ENCODE measurements at regions not wholly inside any gene's neighbourhood (a gene's known extent, or its start where the extent isn't known, plus 50 kb on each side); places are given as distances from the start of the nearest gene placed in this dataset.

- Mint-ChIP-seq H3K4me1 (ENCODE audit: low read depth) (peaks cover 2% of the 10 kb centered on the region), H3K4me3 (no peak overlapping the region), H3K27ac (no peak overlapping the region), H3K27me3 (ENCODE audit: low read depth) (no peaks in the 10 kb centered on the region), H3K9me3 (no peaks in the 10 kb centered on the region), H3K36me3 (ENCODE audit: low read depth) (no peaks in the 10 kb centered on the region)
- DNase-seq (ENCODE audit: low spot score), result no peak
Observed at GRCh38 chr1:163406772-163407171, 85.0 kb downstream of the NUF2 start.

- H3K27me3 Mint-ChIP-seq (ENCODE audit: low read depth), result no peaks in the 10 kb centered on the region
- no peaks in the 10 kb centered on the region for H3K36me3 Mint-ChIP-seq (ENCODE audit: low read depth)
- no peak for DNase-seq (ENCODE audit: low spot score)
- H3K4me1 Mint-ChIP-seq (ENCODE audit: low read depth), result peaks cover 2% of the 10 kb centered on the region
- no peaks in the 10 kb centered on the region for H3K9me3 Mint-ChIP-seq
- no peak overlapping the region for H3K27ac Mint-ChIP-seq
- H3K4me3 Mint-ChIP-seq, result no peak overlapping the region
Observed at GRCh38 chr1:163408262-163408661, 86.5 kb downstream of the NUF2 start.

- H3K27ac Mint-ChIP-seq, result no peak overlapping the region
- peaks cover 2% of the 10 kb centered on the region for H3K4me1 Mint-ChIP-seq (ENCODE audit: low read depth)
- peak; percentile 10 for DNase-seq (ENCODE audit: low spot score)
- H3K27me3 Mint-ChIP-seq (ENCODE audit: low read depth), result no peaks in the 10 kb centered on the region
- no peak overlapping the region for H3K4me3 Mint-ChIP-seq
- H3K9me3 Mint-ChIP-seq, result no peaks in the 10 kb centered on the region
- no peaks in the 10 kb centered on the region for H3K36me3 Mint-ChIP-seq (ENCODE audit: low read depth)
Observed at GRCh38 chr1:163410073-163410999, 88.6 kb downstream of the NUF2 start.

- peaks cover 2% of the 10 kb centered on the region for H3K4me1 Mint-ChIP-seq (ENCODE audit: low read depth)
- H3K4me3 Mint-ChIP-seq, result no peak overlapping the region
- no peak overlapping the region for H3K27ac Mint-ChIP-seq
- H3K36me3 Mint-ChIP-seq (ENCODE audit: low read depth), result no peaks in the 10 kb centered on the region
- no peaks in the 10 kb centered on the region for H3K9me3 Mint-ChIP-seq
- no peaks in the 10 kb centered on the region for H3K27me3 Mint-ChIP-seq (ENCODE audit: low read depth)
- DNase-seq (ENCODE audit: low spot score), result no peak
Observed at GRCh38 chr1:163412221-163412620, 90.5 kb downstream of the NUF2 start.

- Mint-ChIP-seq H3K4me3 (no peak overlapping the region), H3K4me1 (ENCODE audit: low read depth) (peaks cover 2% of the 10 kb centered on the region), H3K36me3 (ENCODE audit: low read depth) (no peaks in the 10 kb centered on the region), H3K9me3 (no peaks in the 10 kb centered on the region), H3K27ac (no peak overlapping the region), H3K27me3 (ENCODE audit: low read depth) (no peaks in the 10 kb centered on the region)
- DNase-seq (ENCODE audit: low spot score), result no peak
Observed at GRCh38 chr1:163414778-163415177, 93.0 kb downstream of the NUF2 start.

GRCh38 chr1:163421701-163422100, 99.9 kb downstream of the NUF2 start:
- Mint-ChIP-seq H3K9me3 (no peaks in the 10 kb centered on the region), H3K27ac (no peak overlapping the region), H3K4me1 (ENCODE audit: low read depth) (no peaks in the 10 kb centered on the region), H3K4me3 (no peak overlapping the region), H3K27me3 (ENCODE audit: low read depth) (no peaks in the 10 kb centered on the region), H3K36me3 (ENCODE audit: low read depth) (no peaks in the 10 kb centered on the region)
- DNase-seq (ENCODE audit: low spot score), result no peak

GRCh38 chr1:163422738-163423404, 101.1 kb downstream of the NUF2 start:
- H3K36me3 Mint-ChIP-seq (ENCODE audit: low read depth), result no peaks in the 10 kb centered on the region
- no peak overlapping the region for H3K27ac Mint-ChIP-seq
- DNase-seq (ENCODE audit: low spot score), result no peak
- H3K4me1 Mint-ChIP-seq (ENCODE audit: low read depth), result no peaks in the 10 kb centered on the region
- no peaks in the 10 kb centered on the region for H3K9me3 Mint-ChIP-seq
- H3K27me3 Mint-ChIP-seq (ENCODE audit: low read depth), result no peaks in the 10 kb centered on the region
- H3K4me3 Mint-ChIP-seq, result no peak overlapping the region

GRCh38 chr1:163426505-163427251, 104.9 kb downstream of the NUF2 start:
- H3K9me3 Mint-ChIP-seq, result no peaks in the 10 kb centered on the region
- H3K4me1 Mint-ChIP-seq (ENCODE audit: low read depth), result no peaks in the 10 kb centered on the region
- DNase-seq (ENCODE audit: low spot score), result no peak
- H3K4me3 Mint-ChIP-seq, result no peak overlapping the region
- H3K36me3 Mint-ChIP-seq (ENCODE audit: low read depth), result no peaks in the 10 kb centered on the region
- no peak overlapping the region for H3K27ac Mint-ChIP-seq
- H3K27me3 Mint-ChIP-seq (ENCODE audit: low read depth), result no peaks in the 10 kb centered on the region

GRCh38 chr1:163427279-163427678, 105.5 kb downstream of the NUF2 start:
- Mint-ChIP-seq H3K4me3 (no peak overlapping the region), H3K27ac (no peak overlapping the region), H3K36me3 (ENCODE audit: low read depth) (no peaks in the 10 kb centered on the region), H3K27me3 (ENCODE audit: low read depth) (no peaks in the 10 kb centered on the region), H3K9me3 (no peaks in the 10 kb centered on the region), H3K4me1 (ENCODE audit: low read depth) (no peaks in the 10 kb centered on the region)
- DNase-seq (ENCODE audit: low spot score), result no peak

- no peaks in the 10 kb centered on the region for H3K36me3 Mint-ChIP-seq (ENCODE audit: low read depth)
- DNase-seq (ENCODE audit: low spot score), result no peak
- no peak overlapping the region for H3K4me3 Mint-ChIP-seq
- no peak overlapping the region for H3K27ac Mint-ChIP-seq
- no peaks in the 10 kb centered on the region for H3K4me1 Mint-ChIP-seq (ENCODE audit: low read depth)
- no peaks in the 10 kb centered on the region for H3K9me3 Mint-ChIP-seq
- no peaks in the 10 kb centered on the region for H3K27me3 Mint-ChIP-seq (ENCODE audit: low read depth)
Observed at GRCh38 chr1:163436140-163436812, 114.5 kb downstream of the NUF2 start.

- Mint-ChIP-seq H3K27me3 (ENCODE audit: low read depth) (no peaks in the 10 kb centered on the region), H3K36me3 (ENCODE audit: low read depth) (no peaks in the 10 kb centered on the region), H3K27ac (no peak overlapping the region), H3K9me3 (no peaks in the 10 kb centered on the region), H3K4me1 (ENCODE audit: low read depth) (no peaks in the 10 kb centered on the region), H3K4me3 (no peak overlapping the region)
- DNase-seq (ENCODE audit: low spot score), result no peak
Observed at GRCh38 chr1:163439471-163439870, 117.7 kb downstream of the NUF2 start.

- no peak for DNase-seq (ENCODE audit: low spot score)
- Mint-ChIP-seq H3K27ac (no peak overlapping the region), H3K4me1 (ENCODE audit: low read depth) (no peaks in the 10 kb centered on the region), H3K4me3 (no peak overlapping the region), H3K36me3 (ENCODE audit: low read depth) (no peaks in the 10 kb centered on the region), H3K27me3 (ENCODE audit: low read depth) (no peaks in the 10 kb centered on the region), H3K9me3 (no peaks in the 10 kb centered on the region)
Observed at GRCh38 chr1:163440090-163440489, 118.3 kb downstream of the NUF2 start.

- Mint-ChIP-seq H3K4me1 (ENCODE audit: low read depth) (no peaks in the 10 kb centered on the region), H3K9me3 (no peaks in the 10 kb centered on the region), H3K27me3 (ENCODE audit: low read depth) (no peaks in the 10 kb centered on the region), H3K4me3 (no peak overlapping the region), H3K27ac (no peak overlapping the region), H3K36me3 (ENCODE audit: low read depth) (no peaks in the 10 kb centered on the region)
- no peak for DNase-seq (ENCODE audit: low spot score)
Observed at GRCh38 chr1:163442231-163442879, 120.6 kb downstream of the NUF2 start.
